Ovary (tissue), 3 donors: ENCODE measurements at regions not wholly inside any gene's neighbourhood (a gene's known extent, or its start where the extent isn't known, plus 50 kb on each side); places are given as distances from the start of the nearest gene placed in this dataset.

ENCODE experiments used
- EP300 ChIP-seq: sonication (generic); formaldehyde crosslinking; IDR thresholded peaks from one replicate; pipeline ENCODE4 v1.6.1; 2017; ENCODE audit warnings: antibody characterized with exemption
- POLR2A ChIP-seq: fragments of 450-650 bp; IDR thresholded peaks from one replicate; pipeline ENCODE4 v1.6.1; 2017; ENCODE audit warnings: antibody characterized with exemption, mild to moderate bottlenecking, moderate library complexity
- TF ChIP-seq, protein P1 (sequence below), 3 donors: fragments of 450-650 bp in 2 of 3; fragments of 200-600 bp in 1 of 3; IDR thresholded peaks; one replicate each; pipeline versions ENCODE4 v1.5.1 to v1.8.0; 2016 to 2022; ENCODE audit warnings: antibody characterized with exemption in 3 of 3, mild to moderate bottlenecking in 1 of 3
- donor health status: DM: no; HTN: no; CAD: no.

DNA sequence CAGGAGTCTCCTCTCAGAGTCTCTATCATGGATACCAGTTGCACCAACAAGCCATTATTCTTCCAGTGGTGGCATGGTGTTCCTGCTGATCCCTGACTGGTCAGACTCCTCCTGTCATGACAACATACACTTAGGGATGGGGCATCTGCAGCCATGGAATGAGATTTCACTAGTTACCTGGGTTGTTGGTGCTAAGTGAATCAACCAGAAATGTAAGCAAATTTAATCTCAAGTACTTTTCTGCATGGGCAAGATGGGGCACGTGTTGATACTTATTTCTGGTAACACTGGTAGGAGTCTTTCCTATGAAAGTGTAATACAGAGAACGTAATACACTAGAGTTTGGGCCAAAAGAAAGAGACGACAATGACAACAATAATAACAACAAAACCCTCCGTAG lies 211.5 kb upstream of the FOXN3 start:
- TF ChIP-seq, protein P1, sequence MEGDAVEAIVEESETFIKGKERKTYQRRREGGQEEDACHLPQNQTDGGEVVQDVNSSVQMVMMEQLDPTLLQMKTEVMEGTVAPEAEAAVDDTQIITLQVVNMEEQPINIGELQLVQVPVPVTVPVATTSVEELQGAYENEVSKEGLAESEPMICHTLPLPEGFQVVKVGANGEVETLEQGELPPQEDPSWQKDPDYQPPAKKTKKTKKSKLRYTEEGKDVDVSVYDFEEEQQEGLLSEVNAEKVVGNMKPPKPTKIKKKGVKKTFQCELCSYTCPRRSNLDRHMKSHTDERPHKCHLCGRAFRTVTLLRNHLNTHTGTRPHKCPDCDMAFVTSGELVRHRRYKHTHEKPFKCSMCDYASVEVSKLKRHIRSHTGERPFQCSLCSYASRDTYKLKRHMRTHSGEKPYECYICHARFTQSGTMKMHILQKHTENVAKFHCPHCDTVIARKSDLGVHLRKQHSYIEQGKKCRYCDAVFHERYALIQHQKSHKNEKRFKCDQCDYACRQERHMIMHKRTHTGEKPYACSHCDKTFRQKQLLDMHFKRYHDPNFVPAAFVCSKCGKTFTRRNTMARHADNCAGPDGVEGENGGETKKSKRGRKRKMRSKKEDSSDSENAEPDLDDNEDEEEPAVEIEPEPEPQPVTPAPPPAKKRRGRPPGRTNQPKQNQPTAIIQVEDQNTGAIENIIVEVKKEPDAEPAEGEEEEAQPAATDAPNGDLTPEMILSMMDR (IDR thresholded peaks at IDR 0.05), result no peak
- TF ChIP-seq POLR2A (no peak), EP300 (no peak)
